Caco-2 (cell line): ENCODE measurements at regions not wholly inside any gene's neighbourhood (a gene's known extent, or its start where the extent isn't known, plus 50 kb on each side); places are given as distances from the start of the nearest gene placed in this dataset.

ENCODE experiments used
- BruUV-seq: library from RNA; stranded (reverse); fragments of 400-500 nt; replicated peaks from 2 replicates; lab custom pipeline; 2021; lab: Mats Ljungman, UMichigan
- CTCF ChIA-PET: fragments of 300-600 bp; sonication (Branson Sonifier 250); formaldehyde crosslinking; loops from one replicate; lab custom pipeline; 2022; ENCODE audit warnings: antibody characterized with exemption; lab: Charles Lee
- POLR2A ChIA-PET: fragments of 300-600 bp; sonication (Branson Sonifier 250); formaldehyde crosslinking; loops from one replicate; lab custom pipeline; 2022; ENCODE audit warnings: antibody characterized with exemption; lab: Charles Lee
- DNase-seq, 2 experiments: peaks; one replicate each; pipeline versions ENCODE4 v3.0.0 to v3.0.0-alpha.2; 2020 to 2022
- H3K27me3 ChIP-seq: replicated peaks from 2 replicates; pipeline ENCODE4 v1.6.0; 2011; ENCODE audit warnings: low read length; ENCODE audit not compliant: control insufficient read depth, insufficient read depth
- H3K36me3 ChIP-seq: 2 replicates; pipeline ENCODE4 v1.5.1; 2011; ENCODE audit warnings: low read length; ENCODE audit not compliant: control insufficient read depth, insufficient read depth
- H3K4me1 ChIP-seq: fragments of 250-450 bp; sonication (Bioruptor Pico); 2 replicates; pipeline ENCODE4 v1.5.1; 2020; ENCODE audit warnings: mild to moderate bottlenecking
- H3K4me3 ChIP-seq: 2 replicates; pipeline ENCODE4 v1.5.1; 2011; ENCODE audit warnings: low read depth, mild to moderate bottlenecking, control low read depth, low read length
- H3K9me3 ChIP-seq: fragments of 250-450 bp; sonication (Bioruptor Pico); 2 replicates; pipeline ENCODE4 v1.5.1; 2020; ENCODE audit warnings: mild to moderate bottlenecking, moderate library complexity
- H3K27ac Mint-ChIP-seq: one replicate; pipeline ENCODE4 v1.8.0; 2022; ENCODE audit warnings: mixed read lengths; ENCODE audit not compliant: unreplicated experiment
- H3K27me3 Mint-ChIP-seq: one replicate; pipeline ENCODE4 v1.8.0; 2022; ENCODE audit warnings: mixed read lengths; ENCODE audit not compliant: insufficient read depth, unreplicated experiment
- H3K36me3 Mint-ChIP-seq: one replicate; pipeline ENCODE4 v1.8.0; 2022; ENCODE audit warnings: mild to moderate bottlenecking, mixed read lengths; ENCODE audit not compliant: insufficient read depth, unreplicated experiment
- H3K4me1 Mint-ChIP-seq: one replicate; pipeline ENCODE4 v1.8.0; 2022; ENCODE audit warnings: low read depth, mixed read lengths; ENCODE audit not compliant: unreplicated experiment
- H3K4me3 Mint-ChIP-seq: one replicate; pipeline ENCODE4 v1.8.0; 2022; ENCODE audit warnings: mild to moderate bottlenecking, moderate library complexity, mixed read lengths; ENCODE audit not compliant: unreplicated experiment
- H3K9me3 Mint-ChIP-seq: one replicate; pipeline ENCODE4 v1.8.0; 2022; ENCODE audit warnings: mixed read lengths; ENCODE audit not compliant: unreplicated experiment
- intact Hi-C: fragments of 100-400 bp; cut with micrococcal nuclease; formaldehyde crosslinking; loops from one replicate; pipeline ENCODE4 v1.10.0; 2022; ENCODE audit not compliant: unreplicated experiment
- TF ChIP-seq, protein P1 (sequence below), 2 experiments: fragments of 200-600 bp in 1 of 2; IDR thresholded peaks; 1 replicate in 1 of 2; 2 replicates in 1 of 2; pipeline versions ENCODE4 v1.5.1 to v1.8.0; 2011 to 2022; ENCODE audit warnings: antibody characterized with exemption in 1 of 2, control low read depth in 1 of 2, inconsistent platforms in 1 of 2, low read depth in 1 of 2, low read length in 1 of 2, mild to moderate bottlenecking in 1 of 2, moderate library complexity in 1 of 2; ENCODE audit not compliant: insufficient read depth in 1 of 2, severe bottlenecking in 1 of 2, unreplicated experiment in 1 of 2

DNA sequence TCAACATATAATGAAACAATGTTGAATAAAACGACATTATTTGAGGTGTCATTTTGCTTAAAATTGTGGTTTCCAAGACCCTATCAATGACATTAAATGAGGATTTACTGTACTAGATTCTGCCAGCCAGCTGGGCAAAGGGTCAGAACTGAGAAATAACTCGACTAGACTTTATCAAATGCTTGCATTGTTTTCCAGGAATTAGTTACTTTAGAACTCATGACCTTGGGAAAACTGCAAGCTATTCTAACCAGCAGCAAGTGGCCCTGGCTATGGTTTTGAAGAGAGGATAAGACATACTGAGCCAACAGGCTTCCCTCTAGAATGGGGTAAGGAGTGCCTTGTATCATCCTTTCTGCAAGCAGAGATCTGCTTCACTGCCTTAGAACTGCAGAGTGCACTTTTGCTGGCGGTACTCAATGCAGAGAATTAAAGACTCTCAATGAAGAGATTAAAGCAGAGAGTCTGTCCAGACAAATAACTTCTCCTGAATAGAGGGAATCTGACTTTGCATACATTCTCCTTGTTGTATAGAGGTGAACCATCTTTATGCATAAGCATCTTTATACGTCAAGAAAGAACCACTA is 281.5 kb downstream of the ARL4A start:
- Mint-ChIP-seq H3K27me3 (no peaks in the 10 kb centered on the region), H3K36me3 (peaks cover 5% of the 10 kb centered on the region), H3K4me3 (no peak overlapping the region), H3K4me1 (peaks cover 17% of the 10 kb centered on the region), H3K9me3 (no peaks in the 10 kb centered on the region), H3K27ac (no peak overlapping the region)
- no peak overlapping the region for H3K4me3 ChIP-seq
- TF ChIP-seq, protein P1, sequence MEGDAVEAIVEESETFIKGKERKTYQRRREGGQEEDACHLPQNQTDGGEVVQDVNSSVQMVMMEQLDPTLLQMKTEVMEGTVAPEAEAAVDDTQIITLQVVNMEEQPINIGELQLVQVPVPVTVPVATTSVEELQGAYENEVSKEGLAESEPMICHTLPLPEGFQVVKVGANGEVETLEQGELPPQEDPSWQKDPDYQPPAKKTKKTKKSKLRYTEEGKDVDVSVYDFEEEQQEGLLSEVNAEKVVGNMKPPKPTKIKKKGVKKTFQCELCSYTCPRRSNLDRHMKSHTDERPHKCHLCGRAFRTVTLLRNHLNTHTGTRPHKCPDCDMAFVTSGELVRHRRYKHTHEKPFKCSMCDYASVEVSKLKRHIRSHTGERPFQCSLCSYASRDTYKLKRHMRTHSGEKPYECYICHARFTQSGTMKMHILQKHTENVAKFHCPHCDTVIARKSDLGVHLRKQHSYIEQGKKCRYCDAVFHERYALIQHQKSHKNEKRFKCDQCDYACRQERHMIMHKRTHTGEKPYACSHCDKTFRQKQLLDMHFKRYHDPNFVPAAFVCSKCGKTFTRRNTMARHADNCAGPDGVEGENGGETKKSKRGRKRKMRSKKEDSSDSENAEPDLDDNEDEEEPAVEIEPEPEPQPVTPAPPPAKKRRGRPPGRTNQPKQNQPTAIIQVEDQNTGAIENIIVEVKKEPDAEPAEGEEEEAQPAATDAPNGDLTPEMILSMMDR (IDR thresholded peaks at IDR 0.05; ENCODE audit: insufficient read depth in 1 of 2, low read depth in 1 of 2, low read length in 1 of 2, severe bottlenecking in 1 of 2, unreplicated experiment in 1 of 2): no peak
- ChIA-PET POLR2A (interaction anchor here (0.7 kb wide), 1 partner anchor 49 kb away, joined by 3 read pairs; no protein-coding TSS in a partner anchor), CTCF (no interaction called here)
- H3K4me1 ChIP-seq: peaks cover 32% of the 10 kb centered on the region
- intact Hi-C loops: no loop called here
- no peaks in the 10 kb centered on the region for H3K27me3 ChIP-seq
- H3K36me3 ChIP-seq: no peaks in the 10 kb centered on the region; the same call in 1 of the 2 replicates
- H3K9me3 ChIP-seq: no peaks in the 10 kb centered on the region
- BruUV-seq: no TSS peak
- no peak for DNase-seq

DNA sequence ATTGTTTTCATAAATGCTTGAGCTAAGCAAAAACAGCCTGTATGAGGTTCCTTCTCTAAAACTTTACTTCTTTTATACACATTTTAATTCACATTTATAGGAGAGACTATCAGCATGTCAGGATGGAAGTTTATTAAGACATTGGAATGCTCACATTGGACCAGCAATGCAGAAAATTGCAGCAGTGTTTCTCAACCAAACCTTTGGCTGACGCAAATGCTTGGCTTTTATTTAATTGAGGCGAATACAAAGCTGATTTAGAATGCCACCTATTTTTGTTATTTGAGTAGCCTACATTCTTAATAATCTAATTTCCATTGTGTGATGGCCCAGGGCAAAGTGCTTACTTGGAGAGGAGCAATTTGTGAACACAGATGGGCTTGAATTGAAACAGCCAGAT is 283.2 kb downstream of the ARL4A start:
- TF ChIP-seq, protein P1 (IDR thresholded peaks at IDR 0.05; ENCODE audit: insufficient read depth in 1 of 2, low read depth in 1 of 2, low read length in 1 of 2, severe bottlenecking in 1 of 2, unreplicated experiment in 1 of 2): no peak
- H3K36me3 ChIP-seq: no peaks in the 10 kb centered on the region; the same call in 1 of the 2 replicates
- peaks cover 23% of the 10 kb centered on the region for H3K4me1 ChIP-seq
- no peak for DNase-seq
- H3K27ac Mint-ChIP-seq: no peak overlapping the region
- ChIA-PET POLR2A (interaction anchor here (0.7 kb wide), 1 partner anchor 174 kb away, joined by 3 read pairs; no protein-coding TSS in a partner anchor), CTCF (no interaction called here)
- H3K9me3 Mint-ChIP-seq: peaks cover 9% of the 10 kb centered on the region
- no peak overlapping the region for H3K4me3 ChIP-seq
- H3K27me3 Mint-ChIP-seq: no peaks in the 10 kb centered on the region
- peaks cover 5% of the 10 kb centered on the region for H3K36me3 Mint-ChIP-seq
- intact Hi-C loops: no loop called here
- H3K4me3 Mint-ChIP-seq: no peak overlapping the region
- no peaks in the 10 kb centered on the region for H3K9me3 ChIP-seq
- peaks cover 7% of the 10 kb centered on the region for H3K4me1 Mint-ChIP-seq
- no TSS peak for BruUV-seq
- no peaks in the 10 kb centered on the region for H3K27me3 ChIP-seq

DNA sequence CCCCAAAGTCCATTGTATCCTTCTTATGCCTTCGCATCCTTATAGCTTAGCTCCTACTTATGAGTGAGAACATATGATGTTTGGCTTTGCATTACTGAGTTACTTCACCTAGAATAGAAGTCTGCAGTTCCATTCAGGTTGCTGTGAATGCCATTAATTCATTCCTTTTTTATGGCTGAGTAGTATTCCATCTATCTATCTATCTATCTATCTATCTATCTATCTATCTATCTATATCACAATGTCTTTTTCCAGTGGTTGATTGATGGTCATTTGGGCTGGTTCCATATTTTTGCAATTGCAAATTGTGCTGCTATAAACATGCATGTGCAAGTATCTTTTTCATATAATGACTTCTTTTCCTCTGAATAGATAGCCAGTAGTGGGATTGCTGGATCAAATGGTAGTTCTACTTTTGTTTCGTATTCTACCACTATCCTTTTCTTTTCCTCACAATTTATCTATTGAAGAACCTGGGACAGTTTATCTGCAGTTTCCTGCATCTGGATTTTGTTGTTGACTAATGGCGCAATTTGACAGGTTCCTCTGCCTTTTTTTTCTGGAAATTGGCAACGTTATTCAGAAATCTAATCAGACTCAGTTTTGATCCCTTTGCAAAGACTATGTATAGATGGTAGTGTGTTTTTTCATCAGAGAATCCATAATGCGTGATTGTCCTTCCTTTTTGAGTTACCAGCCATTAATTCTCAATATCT is 287.2 kb downstream of the ARL4A start:
- intact Hi-C loops: no loop called here
- CTCF ChIA-PET: no interaction called here

More for the DNA sequence above, 287.2 kb downstream of the ARL4A start:
- H3K36me3 ChIP-seq: no peaks in the 10 kb centered on the region; the same call in 1 of the 2 replicates
- POLR2A ChIA-PET: no interaction called here
- no peak for DNase-seq
- BruUV-seq: no TSS peak
- H3K4me3 ChIP-seq: no peak overlapping the region
- TF ChIP-seq, protein P1 (IDR thresholded peaks at IDR 0.05; ENCODE audit: insufficient read depth in 1 of 2, low read depth in 1 of 2, low read length in 1 of 2, severe bottlenecking in 1 of 2, unreplicated experiment in 1 of 2): no peak
- Mint-ChIP-seq H3K4me3 (no peak overlapping the region), H3K4me1 (peaks cover 7% of the 10 kb centered on the region), H3K27ac (no peak overlapping the region), H3K9me3 (peaks cover 9% of the 10 kb centered on the region), H3K36me3 (peaks cover 11% of the 10 kb centered on the region), H3K27me3 (no peaks in the 10 kb centered on the region)
- peaks cover 11% of the 10 kb centered on the region for H3K4me1 ChIP-seq
- no peaks in the 10 kb centered on the region for H3K9me3 ChIP-seq
- no peaks in the 10 kb centered on the region for H3K27me3 ChIP-seq
